HEK293T (cell line): ENCODE measurements at regions not wholly inside any gene's neighbourhood (a gene's known extent, or its start where the extent isn't known, plus 50 kb on each side); places are given as distances from the start of the nearest gene placed in this dataset.

Experiments used
- SP1 ChIP-seq: fragments of 450-650 bp; IDR thresholded peaks from 2 replicates; pipeline ENCODE4 v1.6.1; 2017
- SUZ12 ChIP-seq: fragments of 450-650 bp; IDR thresholded peaks from 2 replicates; pipeline ENCODE4 v1.6.1; 2016; ENCODE audit warnings: mild to moderate bottlenecking

DNA sequence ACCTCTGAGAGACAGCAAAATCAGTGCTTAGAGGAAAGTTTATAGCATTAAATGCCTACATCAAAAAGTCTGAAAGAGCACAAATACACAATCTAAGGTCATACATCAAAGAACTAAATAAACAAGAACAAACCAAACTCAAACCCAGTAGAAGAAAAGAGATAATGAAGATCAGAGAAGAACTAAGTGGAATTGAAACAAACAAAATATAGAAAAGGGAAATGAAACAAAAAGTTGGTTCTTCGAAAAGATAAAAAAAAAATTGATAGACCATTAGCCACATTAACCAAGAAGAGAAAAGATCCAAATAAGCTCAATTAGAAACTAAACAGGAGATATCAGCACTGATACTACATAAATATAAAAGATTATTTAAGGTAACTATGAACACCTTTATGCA, 280.0 kb upstream of the NRG3 start:
- TF ChIP-seq SUZ12 (no peak), SP1 (no peak)
